ENCODE measurements at regions not wholly inside any gene's neighbourhood (a gene's known extent, or its start where the extent isn't known, plus 50 kb on each side); places are given as distances from the start of the nearest gene placed in this dataset.

GRCh38 chr4:12723849-12724447 is 760.2 kb downstream of the RAB28 start:
- Mint-ChIP-seq H3K9me3 (no peaks in the 10 kb centered on the region), H3K4me1 (peaks cover 12% of the 10 kb centered on the region), H3K36me3 (ENCODE audit: low read depth) (no peaks in the 10 kb centered on the region), H3K27me3 (ENCODE audit: low read depth) (no peaks in the 10 kb centered on the region), H3K4me3 (no peak overlapping the region), H3K27ac (ENCODE audit: unreplicated experiment) (no peak overlapping the region)
- TF ChIP-seq, protein P1, sequence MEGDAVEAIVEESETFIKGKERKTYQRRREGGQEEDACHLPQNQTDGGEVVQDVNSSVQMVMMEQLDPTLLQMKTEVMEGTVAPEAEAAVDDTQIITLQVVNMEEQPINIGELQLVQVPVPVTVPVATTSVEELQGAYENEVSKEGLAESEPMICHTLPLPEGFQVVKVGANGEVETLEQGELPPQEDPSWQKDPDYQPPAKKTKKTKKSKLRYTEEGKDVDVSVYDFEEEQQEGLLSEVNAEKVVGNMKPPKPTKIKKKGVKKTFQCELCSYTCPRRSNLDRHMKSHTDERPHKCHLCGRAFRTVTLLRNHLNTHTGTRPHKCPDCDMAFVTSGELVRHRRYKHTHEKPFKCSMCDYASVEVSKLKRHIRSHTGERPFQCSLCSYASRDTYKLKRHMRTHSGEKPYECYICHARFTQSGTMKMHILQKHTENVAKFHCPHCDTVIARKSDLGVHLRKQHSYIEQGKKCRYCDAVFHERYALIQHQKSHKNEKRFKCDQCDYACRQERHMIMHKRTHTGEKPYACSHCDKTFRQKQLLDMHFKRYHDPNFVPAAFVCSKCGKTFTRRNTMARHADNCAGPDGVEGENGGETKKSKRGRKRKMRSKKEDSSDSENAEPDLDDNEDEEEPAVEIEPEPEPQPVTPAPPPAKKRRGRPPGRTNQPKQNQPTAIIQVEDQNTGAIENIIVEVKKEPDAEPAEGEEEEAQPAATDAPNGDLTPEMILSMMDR (conservative IDR thresholded peaks at IDR 0.05) = no peak
- DNase-seq (ENCODE audit: low read depth, low spot score) = no peak

- DNase-seq (ENCODE audit: low read depth, low spot score) = no peak
- H3K9me3 Mint-ChIP-seq = peaks cover 6% of the 10 kb centered on the region
- H3K27me3 Mint-ChIP-seq (ENCODE audit: low read depth) = no peaks in the 10 kb centered on the region
- H3K36me3 Mint-ChIP-seq (ENCODE audit: low read depth) = no peaks in the 10 kb centered on the region
- TF ChIP-seq, protein P1 (conservative IDR thresholded peaks at IDR 0.05) = no peak
- no peak overlapping the region for H3K27ac Mint-ChIP-seq (ENCODE audit: unreplicated experiment)
- H3K4me3 Mint-ChIP-seq = no peak overlapping the region
- no peaks in the 10 kb centered on the region for H3K4me1 Mint-ChIP-seq
Observed at GRCh38 chr4:12716896-12717295, 767.2 kb downstream of the RAB28 start.

DNA sequence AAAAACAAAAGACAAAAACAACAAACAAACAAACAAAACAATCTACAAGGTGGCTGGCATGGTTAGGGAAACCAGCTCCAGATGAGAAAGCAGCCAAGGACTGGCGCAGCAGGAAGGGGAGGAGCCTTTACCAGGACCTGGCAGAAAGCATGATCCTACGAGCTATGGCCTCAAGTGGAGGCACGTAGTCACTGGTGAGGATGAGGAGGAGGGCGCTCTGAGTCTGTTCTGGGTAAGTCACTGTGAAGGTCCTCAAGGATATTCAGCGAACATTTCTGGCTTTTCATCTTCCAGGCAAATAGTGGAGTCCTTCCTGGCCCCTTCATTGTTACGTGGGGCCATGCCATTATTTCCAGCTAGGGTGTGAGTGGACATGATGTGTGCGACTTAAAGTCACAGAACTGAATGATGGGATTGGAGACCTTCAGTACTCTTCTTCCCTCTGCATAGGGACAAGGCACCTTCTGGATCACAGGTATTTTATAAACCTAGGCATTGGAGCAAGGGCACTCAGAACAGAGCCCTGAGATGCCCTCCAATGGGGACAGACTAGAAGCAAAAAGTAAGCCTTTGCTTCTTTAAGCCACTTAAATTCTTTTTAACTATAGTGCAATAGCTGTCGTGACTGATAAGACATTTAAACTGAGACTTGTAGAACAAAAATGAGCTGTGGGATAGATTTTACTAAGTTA is 771.3 kb downstream of the RAB28 start:
- Mint-ChIP-seq H3K36me3 (ENCODE audit: low read depth) (no peaks in the 10 kb centered on the region), H3K27ac (ENCODE audit: unreplicated experiment) (no peak overlapping the region), H3K4me1 (no peaks in the 10 kb centered on the region), H3K9me3 (peaks cover 6% of the 10 kb centered on the region), H3K4me3 (no peak overlapping the region), H3K27me3 (ENCODE audit: low read depth) (no peaks in the 10 kb centered on the region)
- no peak for DNase-seq (ENCODE audit: low read depth, low spot score)
- TF ChIP-seq, protein P1 (conservative IDR thresholded peaks at IDR 0.05) = no peak

DNA sequence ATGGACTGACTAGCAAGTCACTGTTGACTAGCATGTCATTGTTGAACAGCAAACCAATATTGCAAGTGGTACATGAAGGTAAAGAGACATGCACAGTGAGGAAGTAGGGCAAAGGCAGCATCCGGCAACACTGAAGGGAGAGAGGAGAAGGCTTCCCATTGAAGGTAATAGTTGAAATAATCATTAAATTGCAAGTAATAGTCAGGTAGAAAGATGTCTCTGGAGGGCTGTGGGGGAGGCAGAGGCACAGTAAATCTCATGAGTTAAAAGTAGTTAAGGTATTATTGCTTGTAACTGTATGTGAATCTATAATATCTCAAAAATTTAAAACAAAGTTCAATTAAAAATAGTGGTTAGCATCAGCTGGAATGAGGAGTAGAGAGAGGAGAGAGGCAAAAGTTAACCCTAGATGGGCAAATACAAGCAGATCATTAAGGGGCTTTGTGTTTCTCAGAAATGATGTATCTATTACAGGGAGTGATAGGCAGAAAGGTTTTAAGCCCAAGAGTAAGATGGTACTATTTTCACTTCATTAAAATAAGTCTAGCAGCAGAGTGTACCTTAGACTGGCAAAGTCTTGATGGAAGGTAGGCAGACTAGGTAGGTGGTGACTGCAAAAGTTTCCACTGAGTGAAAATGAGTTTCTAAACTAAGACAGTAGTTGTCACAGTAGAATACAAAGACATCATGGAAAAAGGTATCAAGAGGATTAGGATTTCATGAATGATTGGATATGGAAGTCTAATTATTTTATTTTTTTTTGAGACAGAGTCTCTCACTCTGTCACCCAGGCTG is 776.6 kb downstream of the RAB28 start:
- no peak for DNase-seq (ENCODE audit: low read depth, low spot score)
- Mint-ChIP-seq H3K27ac (ENCODE audit: unreplicated experiment) (no peak overlapping the region), H3K36me3 (ENCODE audit: low read depth) (no peaks in the 10 kb centered on the region), H3K4me1 (no peaks in the 10 kb centered on the region), H3K27me3 (ENCODE audit: low read depth) (peaks cover 2% of the 10 kb centered on the region), H3K4me3 (no peak overlapping the region), H3K9me3 (no peaks in the 10 kb centered on the region)
- TF ChIP-seq, protein P1 (conservative IDR thresholded peaks at IDR 0.05) = no peak

GRCh38 chr4:12703036-12703435 is 781.1 kb downstream of the RAB28 start:
- Mint-ChIP-seq H3K27me3 (ENCODE audit: low read depth) (peaks cover 2% of the 10 kb centered on the region), H3K36me3 (ENCODE audit: low read depth) (no peaks in the 10 kb centered on the region), H3K9me3 (no peaks in the 10 kb centered on the region), H3K27ac (ENCODE audit: unreplicated experiment) (no peak overlapping the region), H3K4me3 (no peak overlapping the region), H3K4me1 (no peaks in the 10 kb centered on the region)
- DNase-seq (ENCODE audit: low read depth, low spot score) = no peak
- TF ChIP-seq, protein P1 (conservative IDR thresholded peaks at IDR 0.05) = no peak

Data from neural crest cell (in vitro differentiated cells).